H9 (cell line): ENCODE measurements at regions not wholly inside any gene's neighbourhood (a gene's known extent, or its start where the extent isn't known, plus 50 kb on each side); places are given as distances from the start of the nearest gene placed in this dataset.

Experiments used
- DNase-seq: peaks from one replicate; pipeline ENCODE4 v3.0.0-alpha.2; 2017
- H2AFZ ChIP-seq: one replicate; pipeline ENCODE4 v1.6.1; 2013; ENCODE audit warnings: mild to moderate bottlenecking, low read length, control low read depth, moderate library complexity
- H2AK5ac ChIP-seq: 2 replicates; pipeline ENCODE4 v1.6.1; 2013; ENCODE audit warnings: low read length, control low read depth, mixed read lengths; ENCODE audit not compliant: insufficient read length
- H2BK120ac ChIP-seq: one replicate; pipeline ENCODE4 v1.6.1; 2013; ENCODE audit warnings: low read depth, mild to moderate bottlenecking, low read length, control low read depth, inconsistent platforms; ENCODE audit not compliant: poor library complexity, severe bottlenecking
- H2BK12ac ChIP-seq: 2 replicates; pipeline ENCODE4 v1.6.1; 2013; ENCODE audit warnings: low read length, control low read depth, mixed read lengths, low read depth; ENCODE audit not compliant: insufficient read length
- H2BK15ac ChIP-seq: 2 replicates; pipeline ENCODE4 v1.6.1; 2013; ENCODE audit warnings: low read depth, low read length, control low read depth
- H2BK20ac ChIP-seq: one replicate; pipeline ENCODE4 v1.6.1; 2013; ENCODE audit warnings: low read depth, mild to moderate bottlenecking, low read length, control low read depth, inconsistent platforms; ENCODE audit not compliant: poor library complexity, severe bottlenecking
- H2BK5ac ChIP-seq: 2 replicates; pipeline ENCODE4 v1.6.1; 2013; ENCODE audit warnings: low read length, control low read depth, mixed read lengths; ENCODE audit not compliant: insufficient read length
- H3K14ac ChIP-seq: 2 replicates; pipeline ENCODE4 v1.6.1; 2013; ENCODE audit warnings: low read length, control low read depth; ENCODE audit not compliant: insufficient read depth
- H3K18ac ChIP-seq: 2 replicates; pipeline ENCODE4 v1.6.1; 2013; ENCODE audit warnings: low read depth, mild to moderate bottlenecking, mixed read lengths, low read length, control low read depth; ENCODE audit not compliant: insufficient read length
- H3K23ac ChIP-seq: 2 replicates; pipeline ENCODE4 v1.6.1; 2013; ENCODE audit warnings: low read length, control low read depth, mixed read lengths, low read depth; ENCODE audit not compliant: insufficient read length
- H3K23me2 ChIP-seq: 2 replicates; pipeline ENCODE4 v1.6.1; 2013; ENCODE audit warnings: low read depth, mild to moderate bottlenecking, mixed read lengths, low read length, control low read depth; ENCODE audit not compliant: insufficient read length, poor library complexity, severe bottlenecking
- H3K27ac ChIP-seq: 2 replicates; pipeline ENCODE4 v1.5.1; 2013; ENCODE audit warnings: low read length, control low read depth, mixed read lengths, low read depth; ENCODE audit not compliant: insufficient read length
- H3K27me3 ChIP-seq: 2 replicates; pipeline ENCODE4 v1.6.1; 2013; ENCODE audit warnings: low read length, control low read depth, inconsistent platforms; ENCODE audit not compliant: insufficient read depth
- H3K4ac ChIP-seq: 2 replicates; pipeline ENCODE4 v1.6.1; 2013; ENCODE audit warnings: low read depth, mild to moderate bottlenecking, control low read depth, inconsistent platforms, low read length, moderate library complexity
- H3K4me1 ChIP-seq: 2 replicates; pipeline ENCODE4 v1.6.1; 2013; ENCODE audit warnings: low read length, control low read depth, inconsistent platforms; ENCODE audit not compliant: insufficient read depth
- H3K4me2 ChIP-seq: 2 replicates; pipeline ENCODE4 v1.6.1; 2013; ENCODE audit warnings: low read length, control low read depth, mixed read lengths; ENCODE audit not compliant: insufficient read length, insufficient read depth
- H3K56ac ChIP-seq: 2 replicates; pipeline ENCODE4 v1.6.1; 2013; ENCODE audit warnings: low read depth, mild to moderate bottlenecking, mixed read lengths, low read length, control low read depth; ENCODE audit not compliant: insufficient read length
- H3K79me1 ChIP-seq: 2 replicates; pipeline ENCODE4 v1.6.1; 2013; ENCODE audit warnings: low read depth, mild to moderate bottlenecking, moderate library complexity, low read length, control low read depth, inconsistent platforms; ENCODE audit not compliant: insufficient read depth, poor library complexity, severe bottlenecking
- H3K79me2 ChIP-seq: 2 replicates; pipeline ENCODE4 v1.6.1; 2013; ENCODE audit warnings: low read length, control low read depth, inconsistent platforms; ENCODE audit not compliant: insufficient read depth
- H3K9ac ChIP-seq: 2 replicates; pipeline ENCODE4 v1.6.1; 2013; ENCODE audit warnings: low read length, control low read depth, mixed read lengths; ENCODE audit not compliant: insufficient read length; ENCODE audit errors: extremely low read depth
- H3K9me3 ChIP-seq: one replicate; pipeline ENCODE4 v1.6.1; 2013; ENCODE audit warnings: low read depth, low read length, inconsistent platforms; ENCODE audit not compliant: control insufficient read depth
- H3T11ph ChIP-seq: one replicate; pipeline ENCODE4 v1.6.1; 2013; ENCODE audit warnings: mild to moderate bottlenecking, low read length, control low read depth, inconsistent platforms
- H4K20me1 ChIP-seq: one replicate; pipeline ENCODE4 v1.6.1; 2013; ENCODE audit not compliant: control insufficient read depth, insufficient read length, insufficient read depth
- H4K5ac ChIP-seq: 2 replicates; pipeline ENCODE4 v1.6.1; 2013; ENCODE audit warnings: low read depth, mild to moderate bottlenecking, mixed read lengths, low read length, control low read depth; ENCODE audit not compliant: insufficient read length
- H4K8ac ChIP-seq: replicated peaks from 2 replicates; pipeline ENCODE4 v1.6.1; 2013; ENCODE audit warnings: low read length, control low read depth, mixed read lengths, low read depth; ENCODE audit not compliant: insufficient read length
- H4K91ac ChIP-seq: 2 replicates; pipeline ENCODE4 v1.6.1; 2013; ENCODE audit warnings: low read depth, mild to moderate bottlenecking, moderate library complexity, mixed read lengths, low read length, control low read depth; ENCODE audit not compliant: insufficient read length
- H3K27ac Mint-ChIP-seq, 3 experiments: 2 replicates in 2 of 3; 3 replicates in 1 of 3; pipeline ENCODE4 v1.8.0; 2020 to 2021; ENCODE audit warnings: mixed read lengths in 3 of 3, mild to moderate bottlenecking in 1 of 3, moderate library complexity in 1 of 3
- H3K27me3 Mint-ChIP-seq: 2 replicates; pipeline ENCODE4 v1.8.0; 2021; ENCODE audit warnings: low read depth, mild to moderate bottlenecking, moderate library complexity, mixed read lengths
- H3K36me3 Mint-ChIP-seq, 3 experiments: 2 replicates in 2 of 3; 3 replicates in 1 of 3; pipeline ENCODE4 v1.8.0; 2020 to 2021; ENCODE audit warnings: low read depth in 3 of 3, mixed read lengths in 3 of 3; ENCODE audit not compliant: insufficient read depth in 1 of 3
- H3K4me1 Mint-ChIP-seq, 2 experiments: 2 replicates each; pipeline ENCODE4 v1.8.0; 2020; ENCODE audit warnings: mixed read lengths in 2 of 2
- H3K4me3 Mint-ChIP-seq, 2 experiments: 2 replicates in 1 of 2; 3 replicates in 1 of 2; pipeline ENCODE4 v1.8.0; 2020 to 2021; ENCODE audit warnings: mild to moderate bottlenecking in 2 of 2, mixed read lengths in 2 of 2, moderate library complexity in 1 of 2
- H3K9me3 Mint-ChIP-seq, 2 experiments: 2 replicates in 1 of 2; 3 replicates in 1 of 2; pipeline ENCODE4 v1.8.0; 2020; ENCODE audit warnings: mild to moderate bottlenecking in 2 of 2, mixed read lengths in 2 of 2, moderate library complexity in 1 of 2
- CTCF ChIP-seq: fragments of 200-600 bp; sonication (generic); conservative IDR thresholded peaks from 3 replicates; pipeline ENCODE4 v1.8.0; 2021; ENCODE audit warnings: antibody characterized with exemption, mild to moderate bottlenecking

DNA sequence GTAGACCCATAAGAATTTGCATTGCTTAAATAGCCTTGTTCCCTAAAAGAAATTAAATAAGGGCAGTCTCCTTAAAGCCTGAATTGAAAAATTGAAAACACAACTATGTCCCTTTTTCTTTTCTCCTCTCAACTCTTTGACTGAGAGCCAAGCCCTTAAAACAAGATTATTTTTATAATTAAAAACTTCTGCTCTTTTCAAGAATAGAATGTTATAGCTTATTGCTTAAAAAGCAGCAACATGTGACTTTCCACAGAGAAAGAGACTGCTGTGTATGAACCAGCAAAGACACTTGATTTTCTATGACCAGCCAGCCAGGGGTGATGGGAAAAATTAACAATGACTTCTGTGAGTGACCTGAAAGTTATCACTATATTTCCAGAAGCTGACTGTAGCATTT is 295.2 kb upstream of the CELF2 start:
- Histone ChIP-seq H4K91ac (no peak overlapping the region), H2AK5ac (no peak overlapping the region), H2BK20ac (no peak overlapping the region), H2AFZ (no peak overlapping the region), H3K56ac (no peak overlapping the region), H3T11ph (no peak overlapping the region), H3K9ac (no peak overlapping the region), H3K9me3 (no peaks in the 10 kb centered on the region), H3K4me1 (no peaks in the 10 kb centered on the region), H3K18ac (no peak overlapping the region), H3K27ac (no peak overlapping the region), H3K23ac (no peak overlapping the region), H2BK5ac (no peak overlapping the region), H2BK15ac (no peak overlapping the region), H2BK12ac (no peak overlapping the region), H3K79me1 (no peaks in the 10 kb centered on the region), H4K8ac (no peak overlapping the region), H3K79me2 (no peaks in the 10 kb centered on the region), H3K27me3 (no peaks in the 10 kb centered on the region), H3K4ac (no peak overlapping the region), H4K20me1 (no peaks in the 10 kb centered on the region), H3K23me2 (no peaks in the 10 kb centered on the region), H3K4me2 (no peak overlapping the region), H4K5ac (no peak overlapping the region), H2BK120ac (no peak overlapping the region), H3K14ac (no peak overlapping the region)
- DNase-seq: no peak
- H3K27me3 Mint-ChIP-seq: no peaks in the 10 kb centered on the region
- no peak overlapping the region for H3K4me3 Mint-ChIP-seq
- H3K9me3 Mint-ChIP-seq: no peaks in the 10 kb centered on the region; a peak in 1 of 5 replicates
- H3K36me3 Mint-ChIP-seq: no peaks in the 10 kb centered on the region
- no peak overlapping the region for H3K27ac Mint-ChIP-seq
- 0 out of 4 replicates have a peak, but pooled peaks cover 0 to 2% of the 10 kb centered on the region in 2 experiments for H3K4me1 Mint-ChIP-seq
- no peak for TF ChIP-seq CTCF
